Karpas-422 (cell line): ENCODE measurements at regions not wholly inside any gene's neighbourhood (a gene's known extent, or its start where the extent isn't known, plus 50 kb on each side); places are given as distances from the start of the nearest gene placed in this dataset.

ENCODE experiments used
- DNase-seq: peaks from one replicate; pipeline ENCODE4 v3.0.0-alpha.2; 2015
- H2AFZ ChIP-seq: fragments of 200-600 bp; sonication (generic); 2 replicates; pipeline ENCODE4 v1.6.1; 2014; ENCODE audit warnings: antibody characterized with exemption, low read length, mixed read lengths
- H3K27ac ChIP-seq: fragments of 200-600 bp; sonication (generic); 2 replicates; pipeline ENCODE4 v1.5.1; 2014; ENCODE audit warnings: mild to moderate bottlenecking, low read length, moderate library complexity
- H3K27me3 ChIP-seq: fragments of 200-600 bp; sonication (generic); 2 replicates; pipeline ENCODE4 v1.6.1; 2014; ENCODE audit warnings: low read length, mixed read lengths
- H3K36me3 ChIP-seq: fragments of 200-600 bp; sonication (generic); 2 replicates; pipeline ENCODE4 v1.6.1; 2014; ENCODE audit warnings: low read length, mixed read lengths; ENCODE audit not compliant: insufficient read depth
- H3K4me1 ChIP-seq: fragments of 200-600 bp; sonication (generic); 2 replicates; pipeline ENCODE4 v1.6.1; 2014; ENCODE audit warnings: mild to moderate bottlenecking, low read length, mixed read lengths
- H3K4me2 ChIP-seq: fragments of 200-600 bp; sonication (generic); 2 replicates; pipeline ENCODE4 v1.6.1; 2014; ENCODE audit warnings: low read length, low read depth, mild to moderate bottlenecking; ENCODE audit not compliant: poor library complexity, severe bottlenecking
- H3K4me3 ChIP-seq: fragments of 200-600 bp; sonication (generic); 2 replicates; pipeline ENCODE4 v1.5.1; 2014; ENCODE audit warnings: mild to moderate bottlenecking, antibody characterized with exemption, low read length, mixed read lengths
- H3K79me2 ChIP-seq: fragments of 200-600 bp; sonication (generic); 2 replicates; pipeline ENCODE4 v1.6.1; 2014; ENCODE audit warnings: mild to moderate bottlenecking, low read length, mixed read lengths
- H3K9ac ChIP-seq: fragments of 200-600 bp; sonication (generic); 2 replicates; pipeline ENCODE4 v1.6.0; 2014; ENCODE audit warnings: low read length
- H3K9me2 ChIP-seq: fragments of 200-600 bp; sonication (generic), shearing (Covaris generic); replicated peaks from 2 replicates; pipeline ENCODE4 v1.6.0; 2014; ENCODE audit warnings: mild to moderate bottlenecking, low read length, moderate library complexity; ENCODE audit not compliant: insufficient read depth
- H3K9me3 ChIP-seq: fragments of 300-700, 200-600 bp; sonication (generic); 2 replicates; pipeline ENCODE4 v1.6.1; 2014; ENCODE audit warnings: low read length, mixed read lengths
- H4K20me1 ChIP-seq: fragments of 200-600 bp; sonication (generic); 2 replicates; pipeline ENCODE4 v1.6.1; 2014; ENCODE audit warnings: mild to moderate bottlenecking, antibody characterized with exemption, low read length, low read depth; ENCODE audit not compliant: insufficient read depth

DNA sequence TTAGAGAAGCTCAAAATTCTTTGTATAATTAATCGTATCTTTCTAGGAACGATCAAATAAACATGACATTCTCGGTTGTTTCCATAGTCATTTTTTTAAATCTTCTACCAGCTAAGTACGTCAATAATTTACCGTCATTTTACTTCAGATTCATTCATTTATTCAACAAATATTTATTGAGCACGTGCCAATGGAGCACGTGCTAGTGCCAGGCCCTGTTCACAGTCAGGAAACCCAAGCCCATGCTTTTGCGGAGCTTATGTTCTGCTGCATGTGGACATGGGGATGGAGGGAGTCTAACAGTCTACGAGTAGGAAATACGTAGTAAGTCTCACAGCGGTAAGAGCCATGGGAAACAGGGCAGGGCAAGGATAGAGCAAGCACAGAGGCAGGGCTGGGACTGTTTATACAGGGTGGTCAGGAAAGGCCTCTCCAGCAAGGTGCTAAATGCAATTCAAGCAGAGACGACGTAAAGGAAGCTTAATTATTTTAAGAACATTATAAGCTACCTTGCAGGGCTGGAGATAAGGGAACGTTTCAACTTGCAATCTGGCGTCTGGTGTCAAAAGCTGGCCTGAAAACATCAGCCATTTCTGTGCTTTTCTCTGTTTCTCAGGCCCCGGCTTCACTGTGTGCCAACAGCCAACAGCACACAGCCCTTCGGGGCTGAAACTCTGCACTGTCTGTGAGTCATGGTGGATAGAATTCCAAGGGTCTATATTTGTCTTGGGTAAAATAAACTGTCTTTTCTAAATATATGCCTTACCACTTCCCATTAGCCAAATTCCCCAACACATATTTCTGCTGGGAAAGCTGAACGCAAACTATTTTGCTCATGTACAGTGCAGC lies 517.1 kb upstream of the ZFP42 start:
- Histone ChIP-seq H3K27ac (no peak overlapping the region), H3K36me3 (no peaks in the 10 kb centered on the region), H3K4me2 (no peak overlapping the region), H3K4me1 (no peaks in the 10 kb centered on the region), H3K4me3 (no peak overlapping the region), H3K9me3 (no peaks in the 10 kb centered on the region), H3K9ac (no peak overlapping the region), H4K20me1 (no peaks in the 10 kb centered on the region), H2AFZ (no peak overlapping the region), H3K27me3 (no peaks in the 10 kb centered on the region), H3K9me2 (no peaks in the 10 kb centered on the region), H3K79me2 (no peaks in the 10 kb centered on the region)
- no peak for DNase-seq

GRCh38 chr4:187479511-187479910 lies 516.1 kb upstream of the ZFP42 start:
- DNase-seq, result no peak
- Histone ChIP-seq H4K20me1 (no peaks in the 10 kb centered on the region), H3K4me2 (no peak overlapping the region), H3K79me2 (no peaks in the 10 kb centered on the region), H3K4me3 (no peak overlapping the region), H3K27me3 (no peaks in the 10 kb centered on the region), H3K9me2 (no peaks in the 10 kb centered on the region), H3K27ac (no peak overlapping the region), H3K9me3 (no peaks in the 10 kb centered on the region), H3K9ac (no peak overlapping the region), H3K4me1 (no peaks in the 10 kb centered on the region), H3K36me3 (no peaks in the 10 kb centered on the region), H2AFZ (no peak overlapping the region)

- H3K9me2 ChIP-seq, result no peaks in the 10 kb centered on the region
- H3K4me2 ChIP-seq, result no peak overlapping the region
- no peak overlapping the region for H3K9ac ChIP-seq
- H3K4me1 ChIP-seq, result no peaks in the 10 kb centered on the region
- H3K79me2 ChIP-seq, result no peaks in the 10 kb centered on the region
- no peaks in the 10 kb centered on the region for H3K36me3 ChIP-seq
- no peak overlapping the region for H2AFZ ChIP-seq
- H4K20me1 ChIP-seq, result no peaks in the 10 kb centered on the region
- no peak for DNase-seq
- H3K27ac ChIP-seq, result no peak overlapping the region
- H3K9me3 ChIP-seq, result no peaks in the 10 kb centered on the region
- no peaks in the 10 kb centered on the region for H3K27me3 ChIP-seq
- H3K4me3 ChIP-seq, result no peak overlapping the region
Observed at GRCh38 chr4:187480146-187481145, 515.1 kb upstream of the ZFP42 start.

DNA sequence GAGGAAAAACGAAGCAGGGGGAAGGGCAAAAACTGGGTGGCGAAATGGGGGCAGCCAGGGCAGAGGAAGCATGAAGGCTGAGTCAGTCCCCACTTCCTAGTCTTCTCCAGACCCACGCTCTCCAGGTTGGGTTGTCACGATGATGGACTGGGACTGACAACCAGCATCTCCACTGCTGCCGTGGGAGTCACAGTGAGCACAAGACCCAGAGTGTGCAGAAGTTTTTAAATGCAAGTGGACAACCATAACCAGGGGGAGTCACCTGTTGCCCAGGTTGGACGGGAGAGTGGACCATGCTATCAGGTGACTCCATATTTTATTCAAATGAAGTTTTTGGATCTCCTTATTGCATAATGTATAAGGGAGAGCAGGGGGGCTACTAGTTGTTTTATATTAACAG lies 511.4 kb upstream of the ZFP42 start:
- no peaks in the 10 kb centered on the region for H3K4me1 ChIP-seq
- H3K4me3 ChIP-seq, result no peak overlapping the region
- no peak overlapping the region for H2AFZ ChIP-seq
- no peaks in the 10 kb centered on the region for H3K27me3 ChIP-seq
- H3K36me3 ChIP-seq, result no peaks in the 10 kb centered on the region
- H4K20me1 ChIP-seq, result no peaks in the 10 kb centered on the region
- H3K27ac ChIP-seq, result no peak overlapping the region
- H3K9me3 ChIP-seq, result no peaks in the 10 kb centered on the region
- no peaks in the 10 kb centered on the region for H3K9me2 ChIP-seq
- H3K9ac ChIP-seq, result no peak overlapping the region
- no peak overlapping the region for H3K4me2 ChIP-seq
- no peaks in the 10 kb centered on the region for H3K79me2 ChIP-seq
- DNase-seq, result no peak

DNA sequence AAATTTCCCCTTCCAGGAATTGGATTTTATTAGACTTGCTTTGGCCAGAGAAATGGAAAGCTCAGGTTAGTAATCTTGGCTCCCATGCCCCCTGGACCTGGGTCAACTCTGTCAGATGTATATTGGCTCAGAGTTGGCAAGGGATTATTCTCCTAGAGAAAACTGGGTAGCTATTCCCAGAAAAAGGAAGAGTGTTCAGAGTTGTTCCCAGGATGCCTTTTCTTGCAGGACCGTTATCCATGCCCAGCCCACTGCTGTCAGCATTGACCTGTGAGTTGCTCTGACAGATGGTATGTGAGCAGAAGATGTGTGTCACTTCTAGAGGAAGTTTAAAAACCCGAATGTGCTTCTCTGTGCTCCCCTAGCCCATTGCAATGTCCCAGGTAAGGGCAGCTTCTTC lies 509.9 kb upstream of the ZFP42 start:
- Histone ChIP-seq H3K79me2 (no peaks in the 10 kb centered on the region), H3K36me3 (no peaks in the 10 kb centered on the region), H3K4me3 (no peak overlapping the region), H4K20me1 (no peaks in the 10 kb centered on the region), H3K9me2 (no peaks in the 10 kb centered on the region), H3K4me1 (no peaks in the 10 kb centered on the region), H3K27me3 (no peaks in the 10 kb centered on the region), H3K4me2 (no peak overlapping the region), H3K27ac (no peak overlapping the region), H3K9ac (no peak overlapping the region), H2AFZ (no peak overlapping the region), H3K9me3 (no peaks in the 10 kb centered on the region)
- no peak for DNase-seq

DNA sequence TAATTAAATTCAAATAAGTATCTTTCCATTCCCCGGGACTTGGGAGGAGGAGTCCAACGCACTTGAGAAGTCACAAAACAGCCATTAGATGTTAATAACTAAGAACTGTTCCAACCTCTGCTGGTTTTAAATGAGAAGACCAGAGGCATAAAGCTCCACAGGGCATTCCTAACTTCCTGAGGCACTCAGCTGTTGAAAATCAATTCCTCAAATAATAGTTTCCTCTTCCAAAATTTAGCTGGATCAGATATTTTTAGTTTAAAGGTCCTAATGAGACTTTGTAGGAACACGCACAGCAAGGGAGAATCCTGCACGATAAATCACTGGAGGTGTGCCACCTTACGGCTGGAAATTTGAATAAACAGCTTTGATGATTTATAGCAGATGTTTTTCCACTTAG lies 504.3 kb upstream of the ZFP42 start:
- H3K27ac ChIP-seq, result no peak overlapping the region
- no peak overlapping the region for H2AFZ ChIP-seq
- DNase-seq, result no peak
- no peaks in the 10 kb centered on the region for H3K9me2 ChIP-seq
- no peaks in the 10 kb centered on the region for H4K20me1 ChIP-seq
- no peaks in the 10 kb centered on the region for H3K9me3 ChIP-seq
- H3K4me2 ChIP-seq, result no peak overlapping the region
- no peaks in the 10 kb centered on the region for H3K79me2 ChIP-seq
- H3K4me3 ChIP-seq, result no peak overlapping the region
- H3K27me3 ChIP-seq, result no peaks in the 10 kb centered on the region
- H3K36me3 ChIP-seq, result no peaks in the 10 kb centered on the region
- no peaks in the 10 kb centered on the region for H3K4me1 ChIP-seq
- no peak overlapping the region for H3K9ac ChIP-seq

DNA sequence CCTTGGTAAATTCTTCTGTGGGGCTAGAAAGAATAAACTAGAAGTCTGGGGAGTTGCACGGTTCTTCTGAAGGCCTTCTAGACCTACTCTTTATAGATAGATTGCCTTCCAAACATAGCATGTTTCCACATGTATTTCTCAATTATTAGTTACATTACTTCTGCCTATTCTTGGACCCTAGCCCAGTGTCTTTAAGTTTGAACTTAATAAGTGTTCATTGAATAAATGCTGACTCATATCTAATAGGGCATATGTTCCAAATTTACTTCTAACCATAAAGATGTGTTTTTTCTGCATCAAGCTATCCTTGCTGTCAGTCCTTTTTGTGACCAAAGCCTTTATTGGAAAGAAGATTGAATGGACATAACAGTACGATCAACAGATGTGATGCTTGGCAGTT lies 503.6 kb upstream of the ZFP42 start:
- H3K27ac ChIP-seq, result no peak overlapping the region
- no peak overlapping the region for H2AFZ ChIP-seq
- H3K4me2 ChIP-seq, result no peak overlapping the region
- H3K4me1 ChIP-seq, result no peaks in the 10 kb centered on the region
- DNase-seq, result no peak
- H3K79me2 ChIP-seq, result no peaks in the 10 kb centered on the region
- H4K20me1 ChIP-seq, result no peaks in the 10 kb centered on the region
- H3K9me2 ChIP-seq, result no peaks in the 10 kb centered on the region
- H3K36me3 ChIP-seq, result no peaks in the 10 kb centered on the region
- no peaks in the 10 kb centered on the region for H3K27me3 ChIP-seq
- no peak overlapping the region for H3K4me3 ChIP-seq
- no peaks in the 10 kb centered on the region for H3K9me3 ChIP-seq
- no peak overlapping the region for H3K9ac ChIP-seq

- Histone ChIP-seq H3K27ac (no peak overlapping the region), H3K4me1 (no peaks in the 10 kb centered on the region), H3K4me2 (no peak overlapping the region), H3K9me2 (no peaks in the 10 kb centered on the region), H3K9me3 (no peaks in the 10 kb centered on the region), H3K79me2 (no peaks in the 10 kb centered on the region), H3K4me3 (no peak overlapping the region), H2AFZ (no peak overlapping the region), H3K36me3 (no peaks in the 10 kb centered on the region), H3K9ac (no peak overlapping the region), H4K20me1 (no peaks in the 10 kb centered on the region), H3K27me3 (no peaks in the 10 kb centered on the region)
- no peak for DNase-seq
Observed at GRCh38 chr4:187493661-187494060, 501.9 kb upstream of the ZFP42 start.
